HG03196 (cell line): ENCODE measurements at regions not wholly inside any gene's neighbourhood (a gene's known extent, or its start where the extent isn't known, plus 50 kb on each side); places are given as distances from the start of the nearest gene placed in this dataset.
A peak's percentile ranks its signal among the peaks of the same experiment; 100 is the strongest.
"Not testable (repeated sequence)": the region's sequence is repeated elsewhere in the genome, so short reads cannot be mapped to it uniquely, and the experiment has no call there.

Experiments
- ATAC-seq: cut with Tn5 transposase; IDR thresholded peaks from one replicate; pipeline ENCODE4 v1.9.1; 2021; ENCODE audit not compliant: unreplicated experiment

GRCh38 chr10:33102071-33102470, 144.0 kb upstream of the ITGB1 start:
- ATAC-seq, result no peak

DNA sequence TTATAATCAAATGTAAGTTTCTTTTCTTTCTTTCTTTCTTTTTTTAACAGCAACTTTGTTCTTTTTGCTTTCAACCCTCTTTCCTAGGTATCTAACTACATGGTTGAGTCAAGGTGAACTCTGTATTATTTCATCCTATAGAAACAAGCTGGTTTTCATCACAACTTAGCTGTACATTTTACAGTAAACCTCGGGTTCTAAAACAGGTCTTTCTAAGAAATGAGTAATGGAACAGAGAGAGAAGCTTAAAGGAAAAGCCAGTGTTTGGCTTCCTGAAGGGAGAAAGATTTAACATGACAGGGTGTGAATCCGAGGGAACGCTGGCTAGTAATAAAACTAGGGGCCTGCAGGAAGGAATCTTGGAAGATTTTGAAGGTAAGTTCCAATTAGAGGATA, 143.4 kb upstream of the ITGB1 start:
- no peak for ATAC-seq

GRCh38 chr10:33100781-33101391, 142.9 kb upstream of the ITGB1 start:
- ATAC-seq, result no peak

DNA sequence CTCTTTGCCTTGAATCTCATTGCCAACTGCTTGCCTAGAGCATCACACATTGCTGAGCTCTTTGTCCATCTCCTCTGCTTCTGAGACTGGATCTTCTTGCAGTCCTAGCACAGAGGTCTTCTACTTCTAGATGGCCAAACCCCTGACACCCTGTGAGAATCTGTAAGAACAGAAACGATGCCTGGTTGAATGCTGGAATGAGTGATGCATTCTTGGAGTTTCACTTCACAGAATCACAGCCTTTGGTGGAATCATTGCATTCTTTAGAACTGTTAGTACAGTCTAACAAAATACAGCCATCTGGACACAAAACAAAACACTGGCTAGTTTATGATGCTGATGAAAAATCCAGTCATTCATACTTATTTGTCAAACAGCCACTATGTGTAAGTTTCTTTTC, 141.7 kb upstream of the ITGB1 start:
- no peak for ATAC-seq

DNA sequence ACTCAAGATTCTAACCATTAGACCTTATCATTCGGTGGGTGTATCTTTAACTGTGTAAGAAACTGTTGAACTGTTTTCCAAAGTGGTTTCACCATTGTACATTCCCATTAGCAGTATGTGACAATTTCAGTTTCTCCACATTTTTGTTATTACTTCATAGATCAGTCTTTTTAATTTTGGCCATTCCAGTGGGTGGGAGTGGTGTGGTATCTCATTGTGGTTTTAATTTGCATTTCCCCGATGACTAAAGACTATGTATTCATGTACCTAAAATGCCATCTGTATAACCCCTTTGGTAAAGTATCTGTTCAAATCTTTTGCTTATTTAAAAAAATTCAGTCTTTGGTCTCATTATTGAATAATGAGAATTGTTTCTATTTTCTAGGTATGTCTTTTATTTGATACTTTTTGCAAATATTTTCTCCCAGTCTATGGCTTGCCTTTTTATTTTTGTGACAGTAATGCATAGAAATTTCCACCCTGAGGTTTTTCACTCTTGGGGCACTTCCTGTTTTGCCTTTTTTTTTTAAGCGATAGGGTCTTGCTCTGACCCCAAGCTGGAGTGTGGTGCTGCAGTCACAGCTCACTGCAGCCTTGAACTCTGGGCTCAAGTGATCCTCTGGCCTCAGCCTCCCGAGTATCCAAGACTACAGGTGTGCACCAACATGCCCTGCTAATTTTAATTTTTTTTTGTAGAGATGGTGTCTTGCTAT, 141.1 kb upstream of the ITGB1 start:
- no peak for ATAC-seq

DNA sequence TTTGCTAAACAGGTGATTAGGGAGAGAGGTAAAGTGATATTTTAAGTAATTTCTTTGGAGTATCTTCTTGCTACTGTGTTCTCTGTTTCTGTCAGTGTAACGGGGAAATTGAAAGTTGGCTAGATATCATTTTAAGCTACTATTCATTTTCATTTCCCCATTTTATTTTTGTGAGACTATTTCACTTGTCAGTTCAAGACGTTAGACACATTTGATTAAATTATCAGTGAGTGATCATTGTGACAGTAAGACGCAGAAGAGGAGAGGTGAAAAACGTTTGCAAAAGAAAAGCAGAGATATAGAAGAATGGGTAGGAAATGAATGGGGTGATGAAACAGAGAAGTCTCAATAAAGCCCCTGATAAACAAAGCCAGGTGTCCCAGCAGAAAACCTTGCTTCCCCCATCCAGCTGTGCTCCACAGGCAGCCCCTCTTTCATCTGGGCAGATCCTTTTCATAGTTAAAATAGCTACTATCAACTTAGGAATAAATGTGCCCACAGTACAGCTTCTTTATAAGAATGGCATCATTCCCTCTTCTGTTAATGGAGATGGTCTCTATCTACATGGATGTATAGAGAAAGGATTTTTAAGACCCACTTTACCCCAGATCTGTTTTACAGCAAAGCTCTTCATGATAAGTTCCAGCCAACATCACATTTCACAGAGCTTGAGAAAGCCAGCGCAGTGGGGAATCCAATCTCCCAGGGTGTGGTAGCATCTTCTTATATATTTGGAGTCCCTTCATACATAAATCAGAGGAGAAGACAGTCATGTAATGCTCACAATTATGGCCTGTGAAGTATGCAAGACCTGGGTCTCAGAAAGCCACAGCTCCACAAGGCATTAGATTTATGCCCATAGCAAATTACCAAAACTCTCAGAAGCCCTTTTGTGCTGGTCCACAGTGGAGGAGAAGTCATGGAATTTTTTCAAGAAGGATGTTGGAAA, 138.1 kb upstream of the ITGB1 start:
- ATAC-seq, result peak; percentile 73

DNA sequence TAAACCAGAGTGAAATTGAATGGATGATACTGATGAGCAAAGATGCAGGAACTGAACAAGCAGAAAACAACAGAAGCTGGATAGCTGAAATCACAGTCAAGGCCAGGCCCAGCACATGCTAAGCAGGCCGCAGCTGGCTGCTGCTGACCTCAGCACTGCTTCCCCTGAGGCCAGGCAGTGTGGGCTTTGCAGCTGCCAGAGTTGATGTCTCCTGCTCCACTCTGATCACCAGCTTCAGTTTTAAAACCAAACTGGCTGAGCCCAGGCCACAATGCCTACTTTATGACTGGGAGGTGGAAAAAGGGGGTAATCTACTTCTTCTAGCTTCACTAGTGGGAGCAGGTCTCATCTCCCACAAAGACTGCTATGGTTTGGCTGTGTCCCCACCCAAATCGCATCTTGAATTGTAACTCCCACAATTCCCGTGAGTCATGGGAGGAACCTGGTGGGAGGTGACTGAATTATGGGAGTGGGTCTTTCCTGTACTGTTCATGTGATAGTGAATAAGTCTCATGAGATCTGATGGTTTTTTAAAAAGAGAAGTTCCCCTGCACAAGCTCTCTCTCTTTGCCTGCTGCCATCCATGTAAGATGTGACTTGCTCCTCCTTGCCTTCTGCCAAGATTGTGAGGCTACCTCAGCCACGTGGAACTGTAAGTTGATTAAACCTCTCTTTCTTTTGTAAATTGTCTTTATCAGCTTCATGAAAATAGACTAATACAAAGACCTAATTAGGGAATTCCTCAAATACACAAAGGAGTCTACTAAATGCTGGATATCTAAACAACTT, 136.4 kb upstream of the ITGB1 start:
- ATAC-seq, result no peak

DNA sequence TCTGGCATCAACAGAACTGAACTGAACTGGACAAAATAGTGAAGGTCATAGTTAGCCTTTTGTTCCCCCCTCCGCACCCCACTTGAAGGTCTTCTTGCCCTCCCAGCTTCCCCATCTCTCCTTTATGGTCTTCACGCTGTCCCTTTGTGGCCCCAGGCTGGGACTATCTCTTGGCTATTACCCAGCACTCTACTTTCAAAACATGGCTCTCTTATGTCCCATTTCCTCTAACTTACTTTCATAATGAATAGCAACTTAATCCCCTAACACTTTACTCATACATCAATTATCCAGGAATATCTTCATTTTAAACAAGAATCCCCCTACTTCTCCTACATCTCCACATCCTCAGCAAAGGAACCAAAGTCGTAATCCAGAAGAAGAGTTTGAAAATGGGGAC, 135.3 kb upstream of the ITGB1 start:
- ATAC-seq, result no peak

DNA sequence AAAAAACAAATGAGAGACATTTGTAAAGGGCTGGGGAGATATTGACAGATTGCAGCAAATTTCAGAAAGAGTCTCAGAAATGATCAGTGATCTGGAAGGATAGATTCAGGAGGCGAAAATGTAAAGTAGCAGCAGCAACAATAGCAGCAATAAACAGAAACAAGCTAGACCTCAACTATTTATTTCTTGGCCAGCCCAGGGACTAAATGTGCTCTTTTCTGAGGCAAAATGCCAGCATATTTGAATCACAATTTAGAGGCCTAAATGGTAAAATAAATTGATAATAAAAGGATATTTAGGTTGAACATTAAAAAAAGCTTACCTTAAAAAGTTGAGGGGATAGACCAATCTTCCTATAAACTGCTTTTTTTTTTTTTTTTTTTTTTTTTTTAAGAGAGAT, 134.6 kb upstream of the ITGB1 start:
- ATAC-seq, result no peak

- ATAC-seq, result no peak
Observed at GRCh38 chr10:33091201-33091600, 133.2 kb upstream of the ITGB1 start.

DNA sequence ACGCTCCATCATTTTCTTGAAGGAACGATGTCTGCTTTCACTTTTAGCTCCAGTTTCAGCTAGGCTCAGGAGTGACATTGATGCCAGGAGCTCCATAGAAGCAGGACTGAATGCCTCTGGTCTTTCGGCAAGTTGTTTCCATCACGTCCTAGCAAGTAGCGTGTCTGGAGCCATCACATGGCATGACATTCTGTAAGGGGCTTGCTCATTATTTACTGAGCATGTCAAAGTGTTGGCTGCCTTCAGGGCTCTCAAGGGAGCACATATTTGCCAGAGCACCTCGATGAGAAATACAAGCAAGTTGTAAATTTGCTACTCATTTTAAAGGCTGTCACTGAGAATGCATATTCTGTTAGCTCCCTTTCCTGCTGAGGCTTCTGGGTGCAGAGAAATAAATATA, 131.0 kb upstream of the ITGB1 start:
- ATAC-seq, result no peak

DNA sequence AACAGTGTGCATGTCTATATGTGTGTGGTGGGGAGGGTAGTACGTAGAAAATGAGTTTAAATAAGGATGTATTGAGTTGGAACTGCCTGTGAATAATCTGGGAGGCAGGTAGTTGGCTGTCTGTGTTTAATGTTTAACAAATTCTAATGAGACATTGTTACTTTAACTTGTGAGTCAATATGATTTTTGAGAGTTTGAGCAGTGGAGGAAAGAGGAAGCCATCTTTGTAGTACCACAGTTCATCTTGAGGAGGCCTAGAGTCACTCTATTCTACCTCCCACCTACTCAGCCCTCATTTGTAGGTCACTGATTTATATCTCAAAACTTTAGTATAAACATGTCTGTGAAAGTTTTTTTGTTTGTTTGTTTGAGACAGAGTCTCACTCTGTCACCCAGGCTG, 129.9 kb upstream of the ITGB1 start:
- no peak for ATAC-seq

- no peak for ATAC-seq
Observed at GRCh38 chr10:33087152-33087551, 129.1 kb upstream of the ITGB1 start.

GRCh38 chr10:33086100-33086499, 128.1 kb upstream of the ITGB1 start:
- no peak for ATAC-seq

DNA sequence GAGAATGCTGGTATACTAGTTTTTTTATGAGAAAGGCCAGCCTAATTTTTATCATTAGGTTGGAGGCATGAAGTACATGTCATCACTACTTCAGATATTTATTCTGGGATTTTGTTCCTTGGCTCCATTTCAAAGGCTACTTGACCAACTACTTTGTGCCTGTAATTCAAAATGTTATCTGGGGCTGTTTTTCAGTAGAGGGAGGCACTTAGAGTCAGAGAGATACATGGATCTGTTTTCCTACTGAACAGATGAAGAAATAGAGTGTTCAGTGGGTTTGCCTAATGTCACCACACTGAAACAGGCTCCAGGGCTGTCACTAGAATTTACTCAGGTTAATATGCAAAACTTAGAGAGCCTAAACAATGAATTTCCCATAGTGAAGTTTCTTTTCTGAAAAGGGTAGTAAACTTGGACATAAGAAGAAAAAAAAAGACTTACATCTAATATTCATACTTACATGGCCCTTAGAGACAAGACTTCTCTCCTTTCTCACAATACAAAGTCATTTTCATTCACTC, 127.3 kb upstream of the ITGB1 start:
- no peak for ATAC-seq

- no peak for ATAC-seq
Observed at GRCh38 chr10:33084453-33084852, 126.4 kb upstream of the ITGB1 start.

GRCh38 chr10:33082373-33082895, 124.4 kb upstream of the ITGB1 start:
- no peak for ATAC-seq

- not testable (repeated sequence) for ATAC-seq
Observed at GRCh38 chr10:33080467-33080866, 122.4 kb upstream of the ITGB1 start.

- no peak for ATAC-seq
Observed at GRCh38 chr10:33074443-33074842, 116.4 kb upstream of the ITGB1 start.

DNA sequence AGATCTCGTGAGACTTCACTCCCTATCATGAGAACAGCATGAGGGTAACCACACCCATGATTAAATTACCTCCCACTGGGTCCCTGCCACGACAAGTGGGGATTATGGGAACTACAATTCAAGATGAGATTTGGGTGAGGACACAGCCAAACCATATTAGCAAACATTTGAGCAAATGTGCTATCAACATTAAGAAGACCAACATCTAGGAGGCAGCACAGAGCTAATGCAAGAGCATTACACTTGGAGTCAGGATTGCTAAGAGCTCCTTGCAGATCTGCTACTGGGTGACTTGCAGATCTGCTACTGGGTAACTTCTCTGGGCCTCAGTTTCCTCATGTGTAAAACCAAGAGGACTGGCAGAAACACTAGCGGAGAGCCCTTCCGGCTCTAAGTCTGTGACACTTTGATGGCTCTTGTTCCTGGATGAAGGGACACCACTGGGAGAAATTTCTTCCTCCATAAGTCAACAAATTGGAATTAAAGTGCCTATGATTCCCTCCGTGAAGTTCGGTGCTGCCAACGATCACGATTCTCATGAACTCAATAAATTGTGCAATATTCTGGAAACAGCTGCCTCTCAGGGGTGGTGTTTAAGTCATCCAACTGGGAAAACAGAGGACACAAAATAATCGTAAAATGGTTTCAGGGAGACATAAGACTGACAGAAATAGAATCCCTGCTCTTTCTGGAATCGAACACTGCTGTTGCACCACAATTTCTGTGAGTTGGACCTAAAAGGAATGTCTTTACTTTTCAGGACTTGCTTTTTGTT, 115.8 kb upstream of the ITGB1 start:
- no peak for ATAC-seq
